PC-3 (cell line): ENCODE measurements at regions not wholly inside any gene's neighbourhood (a gene's known extent, or its start where the extent isn't known, plus 50 kb on each side); places are given as distances from the start of the nearest gene placed in this dataset.

Experiments used
- CTCF ChIP-seq: fragments of 300-600 bp; sonication (generic); conservative IDR thresholded peaks from 2 replicates; pipeline ENCODE4 v1.5.1; 2017; ENCODE audit warnings: antibody characterized with exemption, low read depth, mild to moderate bottlenecking, low read length
- EZH2 ChIP-seq: fragments of 300-600 bp; sonication (generic); IDR thresholded peaks from one replicate; pipeline ENCODE4 v1.6.1; 2017; ENCODE audit warnings: antibody characterized with exemption, mild to moderate bottlenecking, low read length; ENCODE audit not compliant: unreplicated experiment

GRCh38 chr7:113608782-113609181, 310.0 kb downstream of the PPP1R3A start:
- TF ChIP-seq CTCF (no peak), EZH2 (no peak)
